Left hindlimb (tissue), 1 donor: ENCODE measurements at regions not wholly inside any gene's neighbourhood (a gene's known extent, or its start where the extent isn't known, plus 50 kb on each side); places are given as distances from the start of the nearest gene placed in this dataset.
"Not testable (repeated sequence)": the region's sequence is repeated elsewhere in the genome, so short reads cannot be mapped to it uniquely, and the experiment has no call there.

ENCODE experiments used
- DNase-seq: peaks from one replicate; pipeline ENCODE4 v3.0.0-alpha.2; 2018

GRCh38 chr14:25537846-25538455 lies 488.0 kb upstream of the STXBP6 start:
- DNase-seq, result no peak

GRCh38 chr14:25526290-25526689 lies 476.3 kb upstream of the STXBP6 start:
- no peak for DNase-seq

DNA sequence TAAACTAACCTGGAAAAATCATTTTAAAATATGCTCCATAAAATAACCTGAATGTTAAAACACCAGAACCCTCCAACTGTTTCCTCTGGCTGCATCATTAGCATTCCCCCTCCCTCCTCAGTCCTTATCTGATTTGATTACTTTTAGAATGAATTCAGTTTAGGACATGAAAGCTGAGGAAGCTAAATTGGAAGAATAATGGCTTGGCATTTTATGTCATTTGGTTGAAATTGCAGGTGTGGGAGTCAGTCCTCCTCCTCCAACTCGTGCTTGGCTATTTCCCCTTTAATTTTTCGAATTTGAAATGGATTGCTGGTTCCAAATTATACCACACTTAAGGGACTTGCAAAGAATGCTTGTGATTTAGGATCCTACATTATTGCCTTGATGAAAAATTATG lies 473.0 kb upstream of the STXBP6 start:
- no peak for DNase-seq

GRCh38 chr14:25522116-25522515 lies 472.2 kb upstream of the STXBP6 start:
- no peak for DNase-seq

DNA sequence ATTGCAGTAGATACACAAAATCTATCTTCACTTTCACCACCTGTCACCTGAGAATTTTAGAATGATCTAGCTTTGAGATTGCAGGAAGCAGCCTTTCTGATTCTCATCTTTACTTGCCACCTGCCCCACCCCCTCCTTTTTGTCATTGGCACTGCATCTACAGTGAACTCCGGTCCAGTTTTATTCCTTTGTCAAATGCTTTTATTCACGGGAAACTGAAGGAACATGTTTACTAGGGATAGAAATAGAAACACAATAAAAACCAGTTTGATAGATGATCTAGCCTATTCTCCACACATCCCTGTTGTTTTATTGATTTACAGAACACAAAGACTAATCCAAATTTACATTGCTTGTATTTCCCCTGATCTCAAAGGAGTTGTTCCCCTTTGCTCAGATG lies 471.7 kb upstream of the STXBP6 start:
- DNase-seq, result no peak

DNA sequence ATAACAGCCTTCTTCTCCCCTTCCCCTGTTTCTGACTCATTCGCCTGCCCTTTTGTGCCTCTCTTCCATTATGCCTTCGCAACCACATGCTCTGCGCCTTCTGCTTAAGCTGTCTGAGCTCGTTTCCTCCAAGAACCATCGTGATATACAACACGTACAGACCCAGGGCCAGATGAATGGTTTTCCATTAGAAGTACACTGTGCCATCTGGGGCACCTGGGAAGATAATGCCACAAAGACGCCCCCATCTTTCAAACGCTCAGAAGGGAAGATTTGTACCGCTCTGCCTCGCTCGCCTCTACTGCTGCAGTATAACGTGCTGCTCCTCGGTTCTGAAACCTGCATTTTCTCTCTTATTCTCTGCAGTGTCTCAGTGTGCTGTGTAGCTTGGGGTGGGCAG lies 470.9 kb upstream of the STXBP6 start:
- DNase-seq, result no peak

- no peak for DNase-seq
These were observed 468.4 kb upstream of the STXBP6 start for GRCh38 chr14:25518364-25518763.

- no peak for DNase-seq
These were observed 466.9 kb upstream of the STXBP6 start for GRCh38 chr14:25516838-25517237.

- no peak for DNase-seq
These were observed 458.9 kb upstream of the STXBP6 start for GRCh38 chr14:25508845-25509244.

- no peak for DNase-seq
These were observed 451.8 kb upstream of the STXBP6 start for GRCh38 chr14:25501749-25502148.

DNA sequence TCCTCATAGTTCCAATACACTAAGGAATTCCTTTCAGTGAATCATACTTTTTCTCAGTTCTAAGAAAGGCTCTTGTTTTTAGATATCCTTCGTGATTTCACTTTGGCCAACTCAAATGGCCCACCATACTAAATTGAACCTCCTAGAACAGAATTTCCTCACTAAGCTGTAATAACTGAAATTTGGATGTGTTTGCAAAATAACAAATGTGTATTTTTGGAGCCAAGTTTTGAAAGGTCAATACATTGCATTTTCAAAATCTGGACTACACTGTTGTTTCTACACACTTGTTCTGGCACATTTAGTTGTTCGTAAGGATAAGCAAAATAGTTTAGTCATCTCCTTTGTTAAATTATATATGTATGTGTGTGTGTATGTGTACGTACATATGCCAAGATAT lies 439.0 kb upstream of the STXBP6 start:
- no peak for DNase-seq

DNA sequence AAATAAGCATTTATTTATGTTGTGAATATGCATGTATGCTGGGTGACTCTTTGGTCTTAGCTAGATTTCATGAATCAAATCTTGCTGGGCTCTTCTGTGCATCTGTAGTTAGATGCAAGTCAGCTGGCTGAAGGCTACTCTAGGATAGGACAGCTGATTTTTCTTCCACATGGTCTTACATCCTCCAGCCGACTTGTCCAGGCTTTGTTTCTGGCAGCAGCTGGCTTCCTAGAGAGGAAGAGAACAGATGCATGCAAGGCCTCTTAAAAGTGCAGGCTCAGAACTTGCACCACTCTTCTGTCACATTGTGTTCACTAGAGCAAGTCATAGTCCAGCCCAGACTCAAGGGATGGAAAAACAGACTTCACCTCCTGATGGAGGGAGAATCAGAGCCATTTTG lies 435.4 kb upstream of the STXBP6 start:
- DNase-seq, result no peak

DNA sequence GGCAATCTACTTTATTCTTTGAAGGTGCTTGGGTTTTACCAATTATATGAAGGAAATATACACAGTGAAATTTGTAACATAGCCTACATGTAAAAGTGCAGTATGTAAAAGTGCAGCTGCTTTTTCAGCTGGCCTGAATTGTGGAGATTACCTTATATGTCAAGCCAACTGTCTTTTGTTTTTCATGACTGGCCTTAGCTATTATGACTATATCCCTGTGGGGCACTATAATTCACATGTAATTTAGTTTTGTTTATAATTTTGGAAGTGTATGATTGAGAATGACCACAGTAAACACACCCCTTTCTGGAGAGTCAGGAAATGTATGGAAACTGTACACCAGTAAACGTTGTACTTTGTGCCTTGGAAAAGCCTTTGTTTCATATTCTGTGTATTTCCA lies 435.0 kb upstream of the STXBP6 start:
- no peak for DNase-seq

DNA sequence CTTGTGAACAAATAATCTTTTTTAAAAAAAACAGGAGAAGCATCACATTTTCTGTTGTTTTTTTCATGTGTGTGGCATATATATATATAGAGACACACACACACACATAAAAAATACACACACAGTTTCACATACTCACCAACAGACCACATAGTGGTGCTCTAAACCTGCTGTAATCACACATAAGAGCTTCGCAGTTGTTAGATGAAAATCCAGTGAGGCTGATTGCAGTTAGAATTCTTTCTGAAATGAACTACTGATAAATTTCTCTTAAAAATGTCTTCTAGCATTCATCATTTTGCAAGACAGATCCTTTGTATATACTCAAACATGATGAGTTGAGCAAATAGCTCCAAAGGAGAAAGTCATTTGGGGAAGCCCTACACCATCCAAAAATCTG lies 434.3 kb upstream of the STXBP6 start:
- DNase-seq, result no peak

DNA sequence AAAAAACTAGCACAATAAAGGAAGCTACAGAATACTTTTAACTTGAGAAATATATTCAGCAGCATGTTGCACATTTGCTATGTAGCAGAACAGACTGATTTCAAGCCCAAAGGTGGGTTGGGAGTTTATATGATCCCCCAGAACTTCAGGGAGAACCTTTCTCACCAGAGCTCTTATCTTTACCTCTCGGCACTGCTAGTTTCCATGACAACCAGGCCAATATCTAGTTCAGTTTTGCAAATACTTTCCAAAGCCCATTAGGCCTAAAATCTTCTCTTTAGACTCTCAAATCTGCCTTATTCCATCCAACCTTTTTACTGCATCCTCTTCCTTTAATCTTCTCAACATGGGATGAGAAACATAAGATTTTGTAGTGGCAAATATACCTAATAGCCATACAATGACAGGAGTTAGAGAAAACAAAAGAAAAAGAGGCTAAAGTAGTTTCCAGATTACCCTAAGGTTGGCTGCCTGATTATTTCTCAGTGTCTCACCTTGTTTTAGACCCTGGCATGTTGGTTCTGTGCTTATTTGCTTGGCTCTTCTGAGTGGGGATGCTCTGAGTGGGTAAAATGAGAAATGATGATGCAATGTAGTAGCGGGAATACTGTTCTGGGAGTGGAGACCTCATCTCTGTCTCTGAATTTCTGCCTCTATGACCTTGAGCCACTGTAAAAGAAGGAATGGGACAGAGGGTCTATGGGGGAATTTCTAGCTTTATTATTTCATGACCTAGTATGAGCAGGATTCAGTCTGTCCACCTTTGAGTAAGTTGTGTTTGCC lies 427.6 kb upstream of the STXBP6 start:
- DNase-seq, result no peak

DNA sequence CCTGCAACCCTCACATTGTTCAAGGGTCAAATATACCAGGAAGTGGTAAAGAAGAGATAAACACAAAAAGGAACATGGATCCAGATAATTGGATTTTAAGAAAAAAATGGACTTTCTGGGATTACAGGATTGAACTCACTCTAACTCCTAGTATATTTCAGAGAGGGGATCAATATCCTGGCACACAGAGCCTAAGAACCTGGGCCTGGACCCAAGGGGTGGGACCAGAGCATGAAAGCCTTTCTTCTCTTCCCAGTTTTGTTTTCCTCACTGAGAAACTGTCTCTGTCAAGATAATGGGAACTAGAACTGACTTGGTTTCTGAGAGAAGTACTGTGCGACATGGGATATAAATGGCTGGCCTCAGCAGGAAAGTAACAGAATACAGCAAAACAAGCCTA lies 422.8 kb upstream of the STXBP6 start:
- DNase-seq, result no peak

DNA sequence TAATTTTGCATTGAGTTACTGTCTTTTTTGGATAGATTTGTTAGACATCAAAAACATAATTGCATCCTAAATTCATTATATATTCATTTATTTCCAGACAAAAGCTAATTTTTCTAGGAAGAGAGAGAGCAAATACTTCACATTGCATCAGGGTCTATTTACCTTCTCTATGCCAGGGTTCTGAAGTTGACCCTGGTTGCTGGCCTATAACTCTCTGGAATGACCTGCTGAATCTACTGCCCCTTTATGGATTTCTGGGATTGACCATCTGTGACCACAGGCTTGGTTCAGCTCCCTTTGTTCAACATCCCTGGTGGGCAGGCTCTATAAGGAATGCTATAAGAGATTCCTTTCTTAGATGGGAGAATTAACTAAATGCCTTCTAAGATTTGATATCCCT lies 414.8 kb upstream of the STXBP6 start:
- no peak for DNase-seq

DNA sequence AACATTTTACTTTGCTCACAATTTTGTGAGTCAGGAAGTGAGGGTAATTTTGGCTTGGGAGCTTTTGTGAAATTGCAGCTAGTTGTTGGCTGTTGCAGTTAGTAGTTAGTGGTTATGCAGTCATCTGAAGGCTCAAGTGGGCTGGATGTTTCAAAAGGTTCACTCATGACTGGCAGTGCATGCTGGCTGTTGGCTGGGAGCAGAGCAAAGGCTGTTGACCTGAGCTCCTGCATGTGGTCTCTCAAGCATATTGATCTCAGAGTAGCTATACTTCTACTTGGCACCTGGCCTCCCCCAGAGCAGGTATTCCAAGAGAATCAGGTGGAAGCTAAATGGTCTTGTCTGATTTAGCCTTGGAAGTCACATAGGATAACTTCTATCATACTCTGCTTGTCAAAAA lies 414.1 kb upstream of the STXBP6 start:
- no peak for DNase-seq

GRCh38 chr14:25463480-25463879 lies 413.5 kb upstream of the STXBP6 start:
- no peak for DNase-seq

- DNase-seq, result no peak
These were observed 411.8 kb upstream of the STXBP6 start for GRCh38 chr14:25461780-25462179.

GRCh38 chr14:25444381-25444780 lies 394.4 kb upstream of the STXBP6 start:
- DNase-seq, result no peak

DNA sequence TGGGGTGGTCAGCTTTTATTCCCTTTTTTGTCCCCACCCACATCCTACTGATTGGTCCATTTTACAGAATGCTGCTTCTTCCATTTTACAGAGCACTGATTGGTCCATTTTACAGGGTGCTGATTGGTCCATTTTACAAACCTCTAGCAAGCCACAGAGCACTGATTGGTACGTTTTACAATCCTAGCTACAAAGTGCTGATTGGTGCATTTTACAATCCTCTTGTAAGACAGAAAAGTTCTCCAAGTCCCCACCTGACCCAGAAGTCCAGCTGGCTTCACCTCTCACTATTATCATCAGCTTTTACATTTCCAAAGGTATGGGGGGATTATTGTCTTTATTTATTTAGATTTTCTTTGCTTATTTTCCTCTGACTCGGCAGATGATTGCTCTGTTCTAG lies 390.4 kb upstream of the STXBP6 start:
- not testable (repeated sequence) for DNase-seq

DNA sequence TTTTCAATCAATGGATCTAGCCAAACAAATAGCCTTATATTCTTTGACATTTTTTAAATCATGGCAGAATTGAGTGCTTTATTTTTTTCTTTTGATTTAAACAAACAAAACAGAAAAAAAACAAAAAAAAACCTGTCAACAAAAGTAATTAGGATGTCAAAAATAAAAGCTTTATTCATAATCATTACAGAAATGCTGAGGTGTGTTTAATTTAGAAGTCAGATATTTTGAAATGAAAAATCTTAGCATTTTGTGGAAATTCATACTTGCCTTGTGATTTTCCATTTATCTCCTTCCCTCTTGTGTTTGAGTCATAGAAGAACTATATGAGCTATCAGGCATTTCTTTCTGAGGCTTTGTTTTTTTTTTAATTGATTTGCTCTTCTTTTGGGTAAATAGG lies 387.0 kb upstream of the STXBP6 start:
- DNase-seq, result no peak

DNA sequence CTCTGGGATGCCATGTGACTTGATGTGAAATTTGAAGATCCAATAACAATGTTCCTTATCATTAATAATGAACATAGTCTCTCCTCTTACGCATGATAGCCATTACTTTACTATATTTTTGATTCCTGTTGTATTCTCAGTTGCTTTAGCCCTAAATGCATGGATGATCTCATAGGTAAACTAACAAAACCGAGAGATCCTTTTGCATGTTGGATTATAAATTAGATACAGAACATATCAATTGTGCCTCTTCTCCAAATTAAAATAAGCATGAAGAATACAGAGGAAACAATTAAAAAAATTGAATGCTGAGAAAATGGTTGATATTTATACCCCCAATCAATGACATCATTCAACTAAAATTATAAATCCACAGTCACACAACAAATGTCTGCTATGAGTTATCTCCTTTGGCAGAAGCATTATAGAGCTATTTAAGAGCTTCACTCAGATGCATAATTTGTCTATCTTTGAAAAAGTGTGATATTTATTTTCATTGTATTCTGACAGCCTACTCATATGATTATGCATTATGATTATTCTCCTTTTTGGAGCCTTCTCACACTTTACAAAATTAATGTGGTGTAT lies 386.4 kb upstream of the STXBP6 start:
- DNase-seq, result no peak
